ENCODE measurements at regions not wholly inside any gene's neighbourhood (a gene's known extent, or its start where the extent isn't known, plus 50 kb on each side); places are given as distances from the start of the nearest gene placed in this dataset.

GRCh38 chr12:111084605-111085004 lies 164.2 kb upstream of the MYL2 start:
- DNase-seq (ENCODE audit: low read depth in 1 of 2, low spot score in 1 of 2) = no peak
- Histone ChIP-seq H3K27ac (replicated peaks) (no peak overlapping the region), H3K27me3 (ENCODE audit: insufficient read depth, poor library complexity, severe bottlenecking) (no peaks in the 10 kb centered on the region), H3K4me3 (replicated peaks; ENCODE audit: insufficient read depth, low read length) (no peak overlapping the region)
- TF ChIP-seq SPI1 (IDR thresholded peaks at IDR 0.05; ENCODE audit: borderline replicate concordance, low read depth) (no peak), REST (IDR thresholded peaks at IDR 0.05; ENCODE audit: insufficient replicate concordance, low read depth) (no peak), CTCF (IDR thresholded peaks at IDR 0.05; ENCODE audit: insufficient read depth, low read length) (no peak), POLR2AphosphoS5 (IDR thresholded peaks at IDR 0.05; ENCODE audit: low read depth) (no peak), GABPA (IDR thresholded peaks at IDR 0.05; ENCODE audit: low read depth) (no peak)

- DNase-seq (ENCODE audit: low read depth in 1 of 2, low spot score in 1 of 2) = no peak
- no peaks in the 10 kb centered on the region for H3K27me3 ChIP-seq (ENCODE audit: insufficient read depth, poor library complexity, severe bottlenecking)
- no peak overlapping the region for H3K27ac ChIP-seq (replicated peaks)
- TF ChIP-seq POLR2AphosphoS5 (IDR thresholded peaks at IDR 0.05; ENCODE audit: low read depth) = no peak
- no peak overlapping the region for H3K4me3 ChIP-seq (replicated peaks; ENCODE audit: insufficient read depth, low read length)
These were observed 163.8 kb upstream of the MYL2 start for GRCh38 chr12:111084158-111084557.

GRCh38 chr12:111081600-111081999 lies 161.2 kb upstream of the MYL2 start:
- DNase-seq (ENCODE audit: low read depth in 1 of 2, low spot score in 1 of 2) = no peak
- no peak overlapping the region for H3K4me3 ChIP-seq (replicated peaks; ENCODE audit: insufficient read depth, low read length)
- no peaks in the 10 kb centered on the region for H3K27me3 ChIP-seq (ENCODE audit: insufficient read depth, poor library complexity, severe bottlenecking)
- H3K27ac ChIP-seq (replicated peaks) = no peak overlapping the region
- no peak for TF ChIP-seq REST (IDR thresholded peaks at IDR 0.05; ENCODE audit: insufficient replicate concordance, low read depth)
- TF ChIP-seq POLR2AphosphoS5 (IDR thresholded peaks at IDR 0.05; ENCODE audit: low read depth) = no peak
- TF ChIP-seq SPI1 (IDR thresholded peaks at IDR 0.05; ENCODE audit: borderline replicate concordance, low read depth) = no peak
- TF ChIP-seq CTCF (IDR thresholded peaks at IDR 0.05; ENCODE audit: insufficient read depth, low read length) = no peak
- TF ChIP-seq GABPA (IDR thresholded peaks at IDR 0.05; ENCODE audit: low read depth) = no peak

- no peaks in the 10 kb centered on the region for H3K27me3 ChIP-seq (ENCODE audit: insufficient read depth, poor library complexity, severe bottlenecking)
- DNase-seq (ENCODE audit: low read depth in 1 of 2, low spot score in 1 of 2) = no peak
- H3K27ac ChIP-seq (replicated peaks) = no peak overlapping the region
- TF ChIP-seq GABPA (IDR thresholded peaks at IDR 0.05; ENCODE audit: low read depth) = no peak
- TF ChIP-seq CTCF (IDR thresholded peaks at IDR 0.05; ENCODE audit: insufficient read depth, low read length) = no peak
- no peak for TF ChIP-seq SPI1 (IDR thresholded peaks at IDR 0.05; ENCODE audit: borderline replicate concordance, low read depth)
- no peak for TF ChIP-seq POLR2AphosphoS5 (IDR thresholded peaks at IDR 0.05; ENCODE audit: low read depth)
- no peak for TF ChIP-seq REST (IDR thresholded peaks at IDR 0.05; ENCODE audit: insufficient replicate concordance, low read depth)
- H3K4me3 ChIP-seq (replicated peaks; ENCODE audit: insufficient read depth, low read length) = no peak overlapping the region
These were observed 158.4 kb upstream of the MYL2 start for GRCh38 chr12:111078731-111079130.

All from HL-60 (cell line).